ENCODE measurements at regions not wholly inside any gene's neighbourhood (a gene's known extent, or its start where the extent isn't known, plus 50 kb on each side); places are given as distances from the start of the nearest gene placed in this dataset.
"Not testable (repeated sequence)": the region's sequence is repeated elsewhere in the genome, so short reads cannot be mapped to it uniquely, and the experiment has no call there.

DNA sequence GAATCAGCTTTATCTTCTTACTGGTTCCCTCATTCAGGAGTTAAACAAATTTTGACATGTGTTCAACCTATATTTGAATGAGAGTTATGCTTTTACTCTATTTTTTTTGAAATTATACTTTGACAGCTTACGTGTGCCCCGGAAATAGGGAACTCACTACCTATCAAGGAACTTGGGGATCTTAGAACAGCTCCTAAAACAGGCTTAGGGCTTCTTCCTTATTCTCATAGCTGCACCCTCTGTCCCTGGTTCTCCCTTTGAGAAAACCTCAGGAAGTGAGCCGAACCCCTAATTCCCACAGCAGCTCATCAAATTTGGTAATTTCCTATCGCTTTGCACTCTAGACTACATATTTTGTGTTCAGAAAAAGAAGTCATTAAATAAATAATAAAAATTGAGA is 81.2 kb upstream of the RUNX3 start:
- Histone ChIP-seq H3K36me3 (replicated peaks) (no peaks in the 10 kb centered on the region), H3K4me3 (ENCODE audit: low read depth, low read length) (no peak overlapping the region), H3K27ac (no peak overlapping the region), H3K27me3 (replicated peaks) (no peaks in the 10 kb centered on the region)
- in situ Hi-C loops (cut with HindIII; ENCODE audit: low pct_ligation_motif_present, low sequenced_read_pairs) = no loop called here
- TF ChIP-seq, protein P1, sequence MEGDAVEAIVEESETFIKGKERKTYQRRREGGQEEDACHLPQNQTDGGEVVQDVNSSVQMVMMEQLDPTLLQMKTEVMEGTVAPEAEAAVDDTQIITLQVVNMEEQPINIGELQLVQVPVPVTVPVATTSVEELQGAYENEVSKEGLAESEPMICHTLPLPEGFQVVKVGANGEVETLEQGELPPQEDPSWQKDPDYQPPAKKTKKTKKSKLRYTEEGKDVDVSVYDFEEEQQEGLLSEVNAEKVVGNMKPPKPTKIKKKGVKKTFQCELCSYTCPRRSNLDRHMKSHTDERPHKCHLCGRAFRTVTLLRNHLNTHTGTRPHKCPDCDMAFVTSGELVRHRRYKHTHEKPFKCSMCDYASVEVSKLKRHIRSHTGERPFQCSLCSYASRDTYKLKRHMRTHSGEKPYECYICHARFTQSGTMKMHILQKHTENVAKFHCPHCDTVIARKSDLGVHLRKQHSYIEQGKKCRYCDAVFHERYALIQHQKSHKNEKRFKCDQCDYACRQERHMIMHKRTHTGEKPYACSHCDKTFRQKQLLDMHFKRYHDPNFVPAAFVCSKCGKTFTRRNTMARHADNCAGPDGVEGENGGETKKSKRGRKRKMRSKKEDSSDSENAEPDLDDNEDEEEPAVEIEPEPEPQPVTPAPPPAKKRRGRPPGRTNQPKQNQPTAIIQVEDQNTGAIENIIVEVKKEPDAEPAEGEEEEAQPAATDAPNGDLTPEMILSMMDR (IDR thresholded peaks at IDR 0.05; ENCODE audit: low read depth, low read length, missing control alignments) = no peak
- DNase-seq = no peak

DNA sequence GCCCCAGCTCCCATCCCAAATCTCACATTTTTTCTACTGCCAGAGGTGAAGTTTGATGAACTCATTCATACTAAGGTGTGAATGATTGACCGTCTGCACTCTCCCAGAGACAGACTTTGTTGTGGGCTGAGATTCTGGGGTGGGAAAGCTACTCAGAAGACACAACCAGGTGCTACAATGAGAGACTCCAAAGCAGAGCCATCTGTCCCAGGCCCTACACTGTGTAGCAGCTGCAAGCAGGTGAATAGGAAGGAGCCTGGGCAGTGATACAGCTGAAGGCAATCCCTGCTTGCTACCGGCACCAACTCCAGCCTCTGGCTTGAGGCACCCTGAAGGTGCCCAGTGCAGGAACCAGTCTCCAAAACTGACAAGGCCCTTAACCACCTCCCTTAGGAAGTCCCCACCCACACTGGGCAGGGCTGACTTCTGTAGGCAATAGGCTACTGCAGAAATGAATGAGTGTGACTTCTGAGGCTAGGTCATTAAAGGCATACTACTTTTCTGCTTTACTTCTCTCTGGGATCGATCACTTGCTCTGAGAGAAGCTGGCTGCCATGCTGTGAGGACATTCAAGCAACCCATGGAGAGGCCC is 79.7 kb upstream of the RUNX3 start:
- Histone ChIP-seq H3K36me3 (replicated peaks) (no peaks in the 10 kb centered on the region), H3K27me3 (replicated peaks) (no peaks in the 10 kb centered on the region), H3K4me3 (ENCODE audit: low read depth, low read length) (no peak overlapping the region), H3K27ac (no peak overlapping the region)
- no peak for DNase-seq
- in situ Hi-C loops (cut with HindIII; ENCODE audit: low pct_ligation_motif_present, low sequenced_read_pairs) = no loop called here
- TF ChIP-seq, protein P1 (IDR thresholded peaks at IDR 0.05; ENCODE audit: low read depth, low read length, missing control alignments) = no peak

DNA sequence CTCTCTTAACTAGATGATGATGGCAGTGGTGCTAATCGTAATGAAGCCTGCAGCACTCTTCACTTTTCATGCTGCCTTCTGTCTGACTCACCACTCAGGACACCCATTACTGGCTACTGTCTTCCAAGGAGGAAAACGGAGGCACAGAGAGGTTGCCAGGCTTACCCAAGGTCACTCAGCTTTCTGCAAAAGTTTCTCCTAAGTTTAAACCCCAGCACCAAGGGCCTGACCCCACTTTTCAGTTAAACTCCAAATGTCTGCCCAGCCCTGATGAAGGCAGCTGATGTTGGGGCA is 78.1 kb upstream of the RUNX3 start:
- H3K36me3 ChIP-seq (replicated peaks) = no peaks in the 10 kb centered on the region
- no peaks in the 10 kb centered on the region for H3K27me3 ChIP-seq (replicated peaks)
- in situ Hi-C loops (cut with HindIII; ENCODE audit: low pct_ligation_motif_present, low sequenced_read_pairs) = no loop called here
- no peak for DNase-seq
- TF ChIP-seq, protein P1 (IDR thresholded peaks at IDR 0.05; ENCODE audit: low read depth, low read length, missing control alignments) = no peak
- H3K4me3 ChIP-seq (ENCODE audit: low read depth, low read length) = no peak overlapping the region
- no peak overlapping the region for H3K27ac ChIP-seq

DNA sequence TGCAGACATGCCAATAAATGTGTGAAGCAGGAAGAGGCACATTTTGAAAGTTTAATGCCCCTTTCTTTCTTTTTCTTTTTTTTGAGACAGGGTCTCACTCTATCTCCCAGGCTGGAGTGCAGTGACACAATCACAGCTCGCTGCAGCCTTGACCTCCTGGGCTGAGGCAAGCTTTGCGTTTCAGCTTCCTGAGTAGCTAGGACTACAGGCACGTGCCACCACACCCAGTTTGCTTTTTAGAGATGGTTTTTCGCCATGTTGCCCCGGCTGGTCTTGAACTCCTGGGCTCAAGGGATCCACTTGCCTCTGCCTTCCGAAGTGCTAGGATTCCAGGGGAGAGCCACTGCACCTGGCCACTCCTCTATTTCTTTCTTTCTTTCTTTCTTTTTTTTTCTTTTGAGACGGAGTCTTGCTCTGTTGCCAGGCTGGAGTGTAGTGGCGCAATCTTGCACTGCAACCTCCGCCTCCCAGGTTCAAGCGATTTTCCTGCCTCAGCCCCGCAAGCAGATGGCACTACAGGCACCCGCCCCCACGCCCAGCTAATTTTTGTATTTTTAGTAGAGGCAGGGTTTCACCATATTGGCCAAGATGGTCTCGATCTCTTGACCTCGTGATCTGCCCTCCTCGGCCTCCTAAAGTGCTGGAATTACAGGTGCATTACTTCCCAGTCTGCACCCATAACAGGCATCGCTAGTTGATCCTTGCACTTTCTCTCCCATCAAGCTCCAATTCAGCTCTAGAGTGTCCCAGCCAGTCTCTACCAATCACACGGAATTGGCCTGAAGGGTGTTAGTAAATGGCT is 77.5 kb upstream of the RUNX3 start:
- H3K4me3 ChIP-seq (ENCODE audit: low read depth, low read length); in situ Hi-C loops (cut with HindIII; ENCODE audit: low pct_ligation_motif_present, low sequenced_read_pairs): not testable (repeated sequence)

DNA sequence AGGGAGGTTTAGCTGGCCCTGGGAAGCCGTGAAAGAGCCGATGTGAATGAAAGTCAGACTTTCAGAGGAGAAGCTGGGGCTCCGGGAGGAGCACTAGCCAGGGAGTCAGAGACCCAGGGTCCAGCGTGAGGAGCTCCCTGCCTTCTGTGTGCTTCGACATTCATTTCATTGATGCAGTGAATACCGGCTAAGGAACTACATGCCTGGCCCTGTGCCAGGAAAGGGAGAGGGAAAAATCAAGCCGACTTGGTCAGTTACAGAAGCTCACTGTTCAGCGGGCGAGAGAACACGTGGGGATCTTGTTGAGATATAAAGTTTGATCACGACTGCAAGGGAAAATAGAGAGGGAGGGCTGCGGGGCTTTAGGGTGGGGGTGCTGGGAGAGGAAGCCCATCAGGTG is 76.7 kb upstream of the RUNX3 start:
- Histone ChIP-seq H3K27me3 (replicated peaks) (no peaks in the 10 kb centered on the region), H3K27ac (no peak overlapping the region), H3K4me3 (ENCODE audit: low read depth, low read length) (no peak overlapping the region), H3K36me3 (replicated peaks) (no peaks in the 10 kb centered on the region)
- in situ Hi-C loops (cut with HindIII; ENCODE audit: low pct_ligation_motif_present, low sequenced_read_pairs) = no loop called here
- peak; percentile 54 for DNase-seq
- TF ChIP-seq, protein P1 (IDR thresholded peaks at IDR 0.05; ENCODE audit: low read depth, low read length, missing control alignments) = no peak

More for the DNA sequence above, 77.5 kb upstream of the RUNX3 start:
- H3K36me3 ChIP-seq (replicated peaks); DNase-seq; H3K27me3 ChIP-seq (replicated peaks); H3K27ac ChIP-seq: not testable (repeated sequence)

DNA sequence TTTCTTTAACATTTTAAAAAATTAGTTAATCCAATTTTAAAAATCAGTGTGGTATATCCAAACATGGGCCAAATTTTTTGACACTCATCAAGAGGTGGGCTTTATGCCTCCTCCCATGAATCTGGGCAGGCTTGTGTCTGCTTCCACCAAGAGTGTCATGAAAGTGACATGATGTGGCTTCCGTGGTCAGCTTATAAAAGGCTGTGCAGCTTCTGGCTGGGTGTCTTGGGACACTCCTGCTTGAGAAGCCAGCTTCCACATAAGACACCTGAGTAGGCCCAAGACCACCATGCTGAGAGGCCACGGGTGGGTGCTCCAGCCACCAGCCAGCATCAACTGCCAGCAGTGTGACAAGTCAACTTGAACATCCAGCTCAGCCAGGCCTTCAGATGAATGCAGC is 74.3 kb upstream of the RUNX3 start:
- Histone ChIP-seq H3K4me3 (ENCODE audit: low read depth, low read length) (no peak overlapping the region), H3K27ac (no peak overlapping the region), H3K27me3 (replicated peaks) (no peaks in the 10 kb centered on the region), H3K36me3 (replicated peaks) (no peaks in the 10 kb centered on the region)
- TF ChIP-seq, protein P1 (IDR thresholded peaks at IDR 0.05; ENCODE audit: low read depth, low read length, missing control alignments) = no peak
- DNase-seq = no peak
- in situ Hi-C loops (cut with HindIII; ENCODE audit: low pct_ligation_motif_present, low sequenced_read_pairs) = no loop called here
